H1 (cell line): ENCODE measurements at regions not wholly inside any gene's neighbourhood (a gene's known extent, or its start where the extent isn't known, plus 50 kb on each side); places are given as distances from the start of the nearest gene placed in this dataset.

ENCODE experiments used
- CTCF ChIA-PET: fragments of 300-600 bp; sonication (Branson Sonifier 250); formaldehyde crosslinking; loops from one replicate; lab custom pipeline; 2021; ENCODE audit not compliant: partially characterized antibody; lab: Charles Lee
- POLR2A ChIA-PET: fragments of 300-600 bp; sonication (Branson Sonifier 250); formaldehyde crosslinking; loops from one replicate; lab custom pipeline; 2021; ENCODE audit warnings: inconsistent platforms; ENCODE audit not compliant: partially characterized antibody; lab: Charles Lee
- DNase-seq, 2 experiments: peaks; one replicate each; pipeline versions ENCODE4 v3.0.0 to v3.0.0-alpha.2; 2010 to 2022; ENCODE audit warnings: low spot score in 2 of 2, low read depth in 1 of 2, mixed read lengths in 1 of 2
- FAIRE-seq: peaks from 2 replicates; lab custom pipeline; 2011; peaks lifted over from hg19 to GRCh38; lab: Jason Lieb, UNC
- H2AFZ ChIP-seq: 2 replicates; pipeline ENCODE4 v1.8.1; 2012; ENCODE audit warnings: low read length, inconsistent platforms
- H2AK5ac ChIP-seq: 2 replicates; pipeline ENCODE4 v1.6.1; 2013; ENCODE audit warnings: low read depth, low read length
- H2BK120ac ChIP-seq: replicated peaks from 2 replicates; pipeline ENCODE3; 2013; ENCODE audit warnings: low read depth, low read length, inconsistent platforms
- H2BK12ac ChIP-seq: 2 replicates; pipeline ENCODE4 v1.6.1; 2013; ENCODE audit warnings: low read depth, low read length
- H2BK15ac ChIP-seq: 2 replicates; pipeline ENCODE4 v1.6.1; 2013; ENCODE audit warnings: low read length
- H2BK20ac ChIP-seq: 2 replicates; pipeline ENCODE4 v1.6.1; 2013; ENCODE audit warnings: low read length
- H2BK5ac ChIP-seq: 2 replicates; pipeline ENCODE4 v1.6.1; 2013; ENCODE audit warnings: low read depth, low read length
- H3K14ac ChIP-seq: 2 replicates; pipeline ENCODE4 v1.6.1; 2013; ENCODE audit warnings: inconsistent platforms; ENCODE audit not compliant: insufficient read length
- H3K18ac ChIP-seq: 2 replicates; pipeline ENCODE4 v1.6.1; 2013; ENCODE audit warnings: low read length; ENCODE audit errors: extremely low read depth
- H3K23ac ChIP-seq: 2 replicates; pipeline ENCODE4 v1.6.1; 2013; ENCODE audit warnings: inconsistent platforms; ENCODE audit not compliant: insufficient read length
- H3K23me2 ChIP-seq: 2 replicates; pipeline ENCODE4 v1.6.1; 2013; ENCODE audit warnings: low read depth, low read length
- H3K27ac ChIP-seq: 2 replicates; pipeline ENCODE4 v1.6.1; 2011; ENCODE audit warnings: low read depth, low read length, inconsistent platforms
- H3K27me3 ChIP-seq, 4 experiments: replicated peaks in 1 of 4; 1 replicate in 1 of 4; 2 replicates in 3 of 4; pipeline versions ENCODE4 v1.6.1 to v1.8.1; 2011 to 2013; ENCODE audit warnings: low read length in 3 of 4, mild to moderate bottlenecking in 3 of 4, inconsistent platforms in 2 of 4, mixed read lengths in 2 of 4, moderate library complexity in 1 of 4; ENCODE audit not compliant: control insufficient read depth in 3 of 4, insufficient read depth in 3 of 4; ENCODE audit errors: extremely low read depth in 1 of 4
- H3K36me3 ChIP-seq, 4 experiments: 2 replicates each; pipeline versions ENCODE4 v1.6.1 to v1.8.1; 2011 to 2013; ENCODE audit warnings: mild to moderate bottlenecking in 4 of 4, low read length in 3 of 4, moderate library complexity in 2 of 4, control low read depth in 1 of 4, inconsistent platforms in 1 of 4; ENCODE audit not compliant: insufficient read depth in 4 of 4, control insufficient read depth in 2 of 4
- H3K4ac ChIP-seq: replicated peaks from 2 replicates; pipeline ENCODE3; 2013; ENCODE audit warnings: low read length, low read depth, mixed read lengths, inconsistent platforms; ENCODE audit not compliant: insufficient read length
- H3K4me1 ChIP-seq, 4 experiments: replicated peaks in 1 of 4; 1 replicate in 1 of 4; 2 replicates in 3 of 4; pipeline versions ENCODE4 v1.6.1 to v1.8.1; 2011 to 2013; ENCODE audit warnings: low read length in 3 of 4, inconsistent platforms in 2 of 4, mixed read lengths in 1 of 4; ENCODE audit not compliant: insufficient read depth in 4 of 4, control insufficient read depth in 3 of 4
- H3K4me2 ChIP-seq, 2 experiments: 2 replicates each; pipeline versions ENCODE4 v1.6.1 to v1.8.1; 2011 to 2013; ENCODE audit warnings: low read depth in 2 of 2, low read length in 2 of 2, control low read depth in 1 of 2, inconsistent platforms in 1 of 2, mild to moderate bottlenecking in 1 of 2; ENCODE audit not compliant: insufficient read depth in 1 of 2
- H3K4me3 ChIP-seq, 4 experiments: fragments of 200-600, 300-600 bp in 1 of 4; sonication (generic), shearing (Covaris generic), sonication (Bioruptor Twin) in 1 of 4; 2 replicates each; pipeline versions ENCODE4 v1.5.1 to v1.8.1; 2011 to 2016; ENCODE audit warnings: low read length in 4 of 4, low read depth in 3 of 4, control low read depth in 2 of 4, inconsistent platforms in 2 of 4, mild to moderate bottlenecking in 2 of 4, mixed read lengths in 1 of 4, moderate library complexity in 1 of 4; ENCODE audit not compliant: insufficient read depth in 2 of 4; ENCODE audit errors: extremely low read depth in 1 of 4
- H3K56ac ChIP-seq: replicated peaks from 2 replicates; pipeline ENCODE3; 2013; ENCODE audit warnings: low read depth, mild to moderate bottlenecking, mixed read lengths, low read length, inconsistent platforms; ENCODE audit not compliant: insufficient read length
- H3K79me1 ChIP-seq: 2 replicates; pipeline ENCODE4 v1.6.1; 2013; ENCODE audit warnings: low read depth, low read length, control low read depth
- H3K79me2 ChIP-seq, 2 experiments: 2 replicates each; pipeline versions ENCODE4 v1.6.1 to v1.8.1; 2012 to 2013; ENCODE audit warnings: low read length in 2 of 2, mild to moderate bottlenecking in 2 of 2, inconsistent platforms in 1 of 2; ENCODE audit not compliant: insufficient read depth in 2 of 2, control insufficient read depth in 1 of 2
- H3K9ac ChIP-seq, 4 experiments: replicated peaks in 1 of 4; 1 replicate in 1 of 4; 2 replicates in 3 of 4; pipeline versions ENCODE4 v1.6.1 to v1.8.1; 2011 to 2013; ENCODE audit warnings: low read depth in 3 of 4, low read length in 3 of 4, control low read depth in 2 of 4, mild to moderate bottlenecking in 2 of 4, moderate library complexity in 2 of 4, inconsistent platforms in 1 of 4; ENCODE audit errors: extremely low read depth in 1 of 4
- H3K9me3 ChIP-seq, 2 experiments: 2 replicates each; pipeline versions ENCODE4 v1.6.1 to v1.8.1; 2012 to 2013; ENCODE audit warnings: mild to moderate bottlenecking in 2 of 2, moderate library complexity in 2 of 2, control low read depth in 1 of 2, inconsistent platforms in 1 of 2, low read depth in 1 of 2, low read length in 1 of 2, mixed read lengths in 1 of 2; ENCODE audit not compliant: insufficient read depth in 2 of 2
- H4K20me1 ChIP-seq, 2 experiments: replicated peaks in 1 of 2; 2 replicates each; pipeline versions ENCODE3 to v1.8.1; 2011 to 2013; ENCODE audit warnings: inconsistent platforms in 2 of 2, low read length in 2 of 2, mild to moderate bottlenecking in 1 of 2; ENCODE audit not compliant: insufficient read depth in 2 of 2, control insufficient read depth in 1 of 2
- H4K5ac ChIP-seq: 2 replicates; pipeline ENCODE4 v1.6.1; 2013; ENCODE audit warnings: low read length, low read depth, mixed read lengths, inconsistent platforms; ENCODE audit not compliant: insufficient read length
- H4K8ac ChIP-seq: 2 replicates; pipeline ENCODE4 v1.8.0; 2013; ENCODE audit warnings: mild to moderate bottlenecking, moderate library complexity, low read length, inconsistent platforms; ENCODE audit not compliant: insufficient read depth; ENCODE audit errors: extremely low read depth
- H4K91ac ChIP-seq: replicated peaks from 2 replicates; pipeline ENCODE3; 2013; ENCODE audit warnings: low read length, mixed read lengths, inconsistent platforms; ENCODE audit not compliant: insufficient read length
- BRCA1 ChIP-seq: IDR thresholded peaks from 2 replicates; pipeline ENCODE4 v1.6.1; 2012; ENCODE audit warnings: low read depth, low read length, improper control_type of control experiment
- CHD2 ChIP-seq: IDR thresholded peaks from 2 replicates; pipeline ENCODE4 v1.6.1; 2012; ENCODE audit warnings: low read length, improper control_type of control experiment
- CREB1 ChIP-seq: IDR thresholded peaks from 2 replicates; pipeline ENCODE4 v1.6.1; 2012; ENCODE audit warnings: inconsistent platforms
- E2F6 ChIP-seq: IDR thresholded peaks from 2 replicates; pipeline ENCODE4 v1.6.1; 2012; ENCODE audit warnings: inconsistent platforms
- EP300 ChIP-seq, 2 experiments: IDR thresholded peaks; 1 replicate in 1 of 2; 2 replicates in 1 of 2; pipeline ENCODE4 v1.6.1; 2011 to 2012; ENCODE audit warnings: low read depth in 2 of 2, low read length in 2 of 2, mild to moderate bottlenecking in 2 of 2, borderline replicate concordance in 1 of 2, inconsistent platforms in 1 of 2, moderate library complexity in 1 of 2
- HDAC2 ChIP-seq, 2 experiments: fragments of 300-600 bp in 1 of 2; sonication (generic) in 1 of 2; IDR thresholded peaks; 2 replicates each; pipeline ENCODE4 v1.6.1; 2011 to 2012; ENCODE audit warnings: low read depth in 2 of 2, low read length in 2 of 2, mild to moderate bottlenecking in 2 of 2, moderate library complexity in 2 of 2, borderline replicate concordance in 1 of 2, inconsistent platforms in 1 of 2
- HDAC6 ChIP-seq: IDR thresholded peaks from one replicate; pipeline ENCODE4 v1.7.1; 2012; ENCODE audit warnings: low read depth, mild to moderate bottlenecking, inconsistent platforms, low read length, moderate library complexity
- JUN ChIP-seq: IDR thresholded peaks from 2 replicates; pipeline ENCODE4 v1.6.1; 2011; ENCODE audit warnings: low read depth, mild to moderate bottlenecking, improper control_type of control experiment, low read length
- POLR2AphosphoS5 ChIP-seq: IDR thresholded peaks from 2 replicates; pipeline ENCODE4 v1.6.1; 2011; ENCODE audit warnings: low read depth, low read length
- RXRA ChIP-seq: IDR thresholded peaks from 2 replicates; pipeline ENCODE4 v1.6.1; 2011; ENCODE audit warnings: low read depth, mild to moderate bottlenecking, low read length, moderate library complexity; ENCODE audit not compliant: insufficient read depth
- SIX5 ChIP-seq: IDR thresholded peaks from 2 replicates; pipeline ENCODE4 v1.6.1; 2011; ENCODE audit warnings: mild to moderate bottlenecking, low read depth, low read length
- SP2 ChIP-seq: IDR thresholded peaks from 2 replicates; pipeline ENCODE4 v1.6.1; 2012; ENCODE audit warnings: mild to moderate bottlenecking, low read length, inconsistent platforms
- SRF ChIP-seq: IDR thresholded peaks from 2 replicates; pipeline ENCODE4 v1.6.1; 2011; ENCODE audit warnings: mild to moderate bottlenecking, low read depth, low read length, moderate library complexity
- TCF12 ChIP-seq: IDR thresholded peaks from 2 replicates; pipeline ENCODE4 v1.6.1; 2011; ENCODE audit warnings: low read depth, mild to moderate bottlenecking, low read length
- TEAD4 ChIP-seq: IDR thresholded peaks from 2 replicates; pipeline ENCODE4 v1.6.1; 2012; ENCODE audit warnings: low read depth, low read length, inconsistent platforms, mixed read lengths
- YY1 ChIP-seq: IDR thresholded peaks from 2 replicates; pipeline ENCODE4 v1.6.1; 2011; ENCODE audit warnings: low read depth, mild to moderate bottlenecking, low read length
- WGBS, 2 experiments: shearing (Covaris generic) in 1 of 2; methylation state at CpG; one replicate each; pipeline versions ENCODE4 v1.1.6 to v1.1.7; 2013 to 2015; ENCODE audit warnings: low lambda C conversion rate in 2 of 2, mixed read lengths in 2 of 2, inconsistent platforms in 1 of 2, low coverage in 1 of 2, missing lambda C conversion rate in 1 of 2; ENCODE audit not compliant: insufficient replicate concordance in 2 of 2, insufficient coverage in 1 of 2, insufficient read length in 1 of 2; ENCODE audit errors: extremely low coverage in 1 of 2, missing lambda C conversion rate in 1 of 2; 5-methylcytosine and 5-hydroxymethylcytosine counted together

DNA sequence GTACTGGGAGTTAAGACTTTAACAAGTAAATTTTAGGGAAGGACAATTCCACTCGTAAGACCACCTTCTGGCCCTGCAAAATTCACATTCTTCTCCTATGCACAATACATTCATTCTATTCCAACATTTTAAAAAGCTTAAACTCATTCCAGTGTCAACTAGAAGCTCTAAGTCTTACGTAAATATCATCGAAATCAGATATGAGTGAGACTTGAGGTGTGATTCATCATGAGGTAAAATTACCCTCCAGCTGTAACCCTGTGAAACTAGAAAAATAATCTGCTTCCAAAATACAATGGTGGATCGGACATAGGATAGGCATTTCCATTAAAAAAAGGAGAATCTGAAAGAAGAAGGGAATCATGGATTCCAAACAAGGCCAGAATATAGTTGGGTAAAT lies 370.3 kb downstream of the CDC14C start:
- Histone ChIP-seq H2BK20ac (no peak overlapping the region), H3K27ac (no peak overlapping the region), H3K4ac (no peak overlapping the region), H3K27me3 (no peaks in the 10 kb centered on the region), H2BK120ac (no peak overlapping the region), H3K56ac (no peak overlapping the region), H4K5ac (no peak overlapping the region), H3K18ac (no peak overlapping the region), H4K8ac (no peak overlapping the region), H3K23ac (no peak overlapping the region), H4K91ac (no peak overlapping the region), H3K14ac (no peak overlapping the region), H3K9ac (no peak overlapping the region), H4K20me1 (no peaks in the 10 kb centered on the region), H3K4me1 (no peaks in the 10 kb centered on the region), H3K23me2 (no peaks in the 10 kb centered on the region), H2BK15ac (no peak overlapping the region), H3K4me3 (no peak overlapping the region), H2BK12ac (no peak overlapping the region), H2AFZ (no peak overlapping the region), H3K79me1 (no peaks in the 10 kb centered on the region), H2BK5ac (no peak overlapping the region), H3K79me2 (no peaks in the 10 kb centered on the region), H2AK5ac (no peak overlapping the region), H3K36me3 (no peaks in the 10 kb centered on the region), H3K4me2 (no peak overlapping the region), H3K9me3 (no peaks in the 10 kb centered on the region)
- DNase-seq = no peak
- WGBS, 2 experiments = 88% methylated on average over 4 of the region's 4 CpGs; no CpG with 5 or more reads in 1 of the 2 experiments
- ChIA-PET CTCF (no interaction called here), POLR2A (no interaction called here)
- no peak for FAIRE-seq
- no peak for TF ChIP-seq E2F6
- no peak for TF ChIP-seq HDAC6
- no peak for TF ChIP-seq SP2
- no peak for TF ChIP-seq BRCA1
- TF ChIP-seq JUN = no peak
- no peak for TF ChIP-seq TEAD4
- no peak for TF ChIP-seq SRF
- no peak for TF ChIP-seq YY1
- TF ChIP-seq HDAC2 (IDR thresholded peaks at IDR 0.05; ENCODE audit: borderline replicate concordance in 1 of 2, low read depth in 2 of 2, low read length in 2 of 2) = no peak
- TF ChIP-seq EP300 (IDR thresholded peaks at IDR 0.05; ENCODE audit: borderline replicate concordance in 1 of 2, low read depth in 2 of 2, low read length in 2 of 2) = no peak
- no peak for TF ChIP-seq CHD2
- no peak for TF ChIP-seq RXRA
- TF ChIP-seq SIX5 = no peak
- no peak for TF ChIP-seq CREB1
- no peak for TF ChIP-seq POLR2AphosphoS5
- no peak for TF ChIP-seq TCF12
